ENCODE measurements at regions not wholly inside any gene's neighbourhood (a gene's known extent, or its start where the extent isn't known, plus 50 kb on each side); places are given as distances from the start of the nearest gene placed in this dataset.

DNA sequence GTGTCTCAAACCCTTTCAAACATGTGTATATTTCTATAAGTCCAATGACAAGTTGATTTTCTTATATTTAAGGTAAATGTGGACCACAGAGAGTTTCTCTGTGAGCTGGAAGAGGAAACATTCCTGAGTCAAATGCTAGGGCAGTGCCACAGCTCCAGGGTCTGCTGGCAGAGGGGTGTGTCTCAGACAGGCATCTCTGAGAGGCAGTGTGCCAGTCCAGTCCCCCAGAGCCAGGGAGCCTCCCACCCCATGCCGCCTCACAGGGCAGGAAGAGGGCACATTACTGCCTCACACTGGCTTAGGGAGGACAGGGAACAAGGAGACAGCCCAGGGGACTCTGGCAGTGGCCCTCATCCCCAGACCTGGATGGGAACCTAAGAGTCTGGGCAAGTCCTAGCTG is 120.2 kb downstream of the TENT4A start:
- TF ChIP-seq, protein P1, sequence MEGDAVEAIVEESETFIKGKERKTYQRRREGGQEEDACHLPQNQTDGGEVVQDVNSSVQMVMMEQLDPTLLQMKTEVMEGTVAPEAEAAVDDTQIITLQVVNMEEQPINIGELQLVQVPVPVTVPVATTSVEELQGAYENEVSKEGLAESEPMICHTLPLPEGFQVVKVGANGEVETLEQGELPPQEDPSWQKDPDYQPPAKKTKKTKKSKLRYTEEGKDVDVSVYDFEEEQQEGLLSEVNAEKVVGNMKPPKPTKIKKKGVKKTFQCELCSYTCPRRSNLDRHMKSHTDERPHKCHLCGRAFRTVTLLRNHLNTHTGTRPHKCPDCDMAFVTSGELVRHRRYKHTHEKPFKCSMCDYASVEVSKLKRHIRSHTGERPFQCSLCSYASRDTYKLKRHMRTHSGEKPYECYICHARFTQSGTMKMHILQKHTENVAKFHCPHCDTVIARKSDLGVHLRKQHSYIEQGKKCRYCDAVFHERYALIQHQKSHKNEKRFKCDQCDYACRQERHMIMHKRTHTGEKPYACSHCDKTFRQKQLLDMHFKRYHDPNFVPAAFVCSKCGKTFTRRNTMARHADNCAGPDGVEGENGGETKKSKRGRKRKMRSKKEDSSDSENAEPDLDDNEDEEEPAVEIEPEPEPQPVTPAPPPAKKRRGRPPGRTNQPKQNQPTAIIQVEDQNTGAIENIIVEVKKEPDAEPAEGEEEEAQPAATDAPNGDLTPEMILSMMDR (IDR thresholded peaks at IDR 0.05; ENCODE audit: unreplicated experiment), result no peak
- intact Hi-C loops (cut with micrococcal nuclease), result no loop called here
- Mint-ChIP-seq H3K27ac (ENCODE audit: low read depth, unreplicated experiment) (no peak overlapping the region), H3K36me3 (ENCODE audit: insufficient read depth, unreplicated experiment) (no peaks in the 10 kb centered on the region), H3K4me3 (ENCODE audit: unreplicated experiment) (no peak overlapping the region), H3K4me1 (ENCODE audit: insufficient read depth, unreplicated experiment) (no peaks in the 10 kb centered on the region), H3K9me3 (ENCODE audit: unreplicated experiment) (peaks cover 7% of the 10 kb centered on the region), H3K27me3 (ENCODE audit: insufficient read depth, unreplicated experiment) (peaks cover 10% of the 10 kb centered on the region)
- ChIA-PET CTCF (no interaction called here), POLR2A (interaction anchor here (0.6 kb wide), 1 partner anchor 9 kb away, joined by 4 read pairs; no protein-coding TSS in a partner anchor)
- no peak for DNase-seq (ENCODE audit: unreplicated experiment)
- BruUV-seq (replicated peaks), result no TSS peak

DNA sequence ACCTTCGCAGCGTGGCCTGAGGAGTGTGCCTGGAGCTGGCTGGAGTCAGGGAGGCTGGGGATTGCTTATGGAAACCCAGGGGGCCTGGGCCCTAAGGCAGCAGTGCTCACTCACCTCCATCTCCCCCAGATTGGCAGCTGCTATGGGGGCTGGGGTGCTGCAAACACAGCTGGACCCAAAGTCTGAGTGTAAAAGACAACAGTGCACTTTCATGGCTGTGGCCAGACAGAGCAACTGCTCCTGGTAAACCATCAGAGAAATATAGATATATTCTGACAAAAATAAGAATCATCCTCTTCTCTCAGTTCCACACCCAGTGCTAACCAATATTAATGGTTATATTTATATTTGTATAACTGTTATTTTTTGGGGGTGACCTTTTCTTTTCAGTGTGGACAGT is 123.9 kb downstream of the TENT4A start:
- BruUV-seq (replicated peaks), result no TSS peak

DNA sequence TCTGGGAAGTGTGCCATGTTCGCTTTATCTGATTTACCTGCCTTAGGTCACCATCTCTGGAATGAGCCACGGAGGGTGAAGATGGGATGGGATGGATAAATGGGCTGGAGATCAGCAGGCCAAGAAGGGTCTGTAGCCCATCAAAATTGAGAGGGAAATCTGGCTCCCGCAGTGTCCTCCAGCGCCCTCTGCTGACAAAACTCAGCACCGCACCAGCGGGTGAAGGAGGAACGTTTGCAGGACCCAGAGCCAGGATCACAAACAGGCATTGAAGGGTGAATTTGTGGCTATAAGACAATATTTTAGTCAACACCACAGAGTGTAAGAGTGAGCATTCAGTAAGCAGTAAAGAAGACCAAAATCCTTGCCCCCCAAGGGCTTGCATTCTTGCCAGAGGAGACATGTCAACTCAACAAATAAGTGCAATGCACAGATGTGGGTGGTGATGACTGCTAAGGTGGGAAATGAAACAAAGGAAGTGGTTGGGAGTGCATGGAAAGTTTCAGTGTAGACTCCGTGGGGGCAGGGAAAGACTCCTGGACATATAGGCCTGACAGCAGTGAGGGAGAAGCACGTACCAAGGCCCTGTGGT is 124.4 kb downstream of the TENT4A start:
- Mint-ChIP-seq H3K27ac (ENCODE audit: low read depth, unreplicated experiment) (no peak overlapping the region), H3K27me3 (ENCODE audit: insufficient read depth, unreplicated experiment) (peaks cover 48% of the 10 kb centered on the region), H3K9me3 (ENCODE audit: unreplicated experiment) (no peaks in the 10 kb centered on the region), H3K4me3 (ENCODE audit: unreplicated experiment) (no peak overlapping the region), H3K4me1 (ENCODE audit: insufficient read depth, unreplicated experiment) (no peaks in the 10 kb centered on the region), H3K36me3 (ENCODE audit: insufficient read depth, unreplicated experiment) (no peaks in the 10 kb centered on the region)
- TF ChIP-seq, protein P1 (IDR thresholded peaks at IDR 0.05; ENCODE audit: unreplicated experiment), result peak; percentile 65
- no TSS peak for BruUV-seq (replicated peaks)
- intact Hi-C loops (cut with micrococcal nuclease), result no loop called here
- CTCF ChIA-PET, result interaction anchor here (1.0 to 1.3 kb wide), 2 partner anchors 10 to 17 kb away, joined by 3 to 5 read pairs; no protein-coding TSS in a partner anchor
- peak; percentile 43 for DNase-seq (ENCODE audit: unreplicated experiment)
- POLR2A ChIA-PET, result no interaction called here

More for the DNA sequence above, 123.9 kb downstream of the TENT4A start:
- Mint-ChIP-seq H3K27me3 (ENCODE audit: insufficient read depth, unreplicated experiment) (peaks cover 47% of the 10 kb centered on the region), H3K27ac (ENCODE audit: low read depth, unreplicated experiment) (no peak overlapping the region), H3K4me3 (ENCODE audit: unreplicated experiment) (no peak overlapping the region), H3K9me3 (ENCODE audit: unreplicated experiment) (no peaks in the 10 kb centered on the region), H3K4me1 (ENCODE audit: insufficient read depth, unreplicated experiment) (no peaks in the 10 kb centered on the region), H3K36me3 (ENCODE audit: insufficient read depth, unreplicated experiment) (no peaks in the 10 kb centered on the region)
- TF ChIP-seq, protein P1 (IDR thresholded peaks at IDR 0.05; ENCODE audit: unreplicated experiment), result no peak
- POLR2A ChIA-PET, result no interaction called here
- CTCF ChIA-PET, result interaction anchor here (1.0 to 1.3 kb wide), 2 partner anchors 11 to 17 kb away, joined by 3 to 5 read pairs; no protein-coding TSS in a partner anchor
- no peak for DNase-seq (ENCODE audit: unreplicated experiment)
- intact Hi-C loops (cut with micrococcal nuclease), result no loop called here

DNA sequence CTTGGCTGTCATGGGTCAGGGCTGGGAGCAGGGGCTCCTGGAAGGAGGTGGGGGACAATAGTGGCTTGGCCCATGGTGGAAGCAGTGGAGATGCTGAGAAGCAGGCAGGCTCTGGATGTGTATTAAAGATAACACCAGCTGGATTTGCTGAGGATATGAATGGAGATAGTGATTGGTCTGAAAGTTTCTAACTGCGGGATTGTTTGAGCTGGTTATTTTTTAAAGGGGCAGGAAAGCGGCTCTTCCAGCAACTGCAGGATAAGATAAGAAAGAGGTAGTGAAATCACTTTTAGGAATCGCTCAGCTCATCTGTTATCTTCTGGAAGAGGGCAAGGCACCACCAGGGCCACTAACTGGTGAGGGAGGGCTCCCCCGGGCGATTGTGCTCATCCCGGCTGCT is 125.5 kb downstream of the TENT4A start:
- Mint-ChIP-seq H3K4me3 (ENCODE audit: unreplicated experiment) (no peak overlapping the region), H3K4me1 (ENCODE audit: insufficient read depth, unreplicated experiment) (no peaks in the 10 kb centered on the region), H3K36me3 (ENCODE audit: insufficient read depth, unreplicated experiment) (no peaks in the 10 kb centered on the region), H3K27me3 (ENCODE audit: insufficient read depth, unreplicated experiment) (peaks cover 48% of the 10 kb centered on the region), H3K9me3 (ENCODE audit: unreplicated experiment) (no peaks in the 10 kb centered on the region), H3K27ac (ENCODE audit: low read depth, unreplicated experiment) (no peak overlapping the region)
- DNase-seq (ENCODE audit: unreplicated experiment), result no peak
- CTCF ChIA-PET, result interaction anchor here (0.6 to 1.1 kb wide), 2 partner anchors 71 to 251 kb away, joined by 3 read pairs; no protein-coding TSS in a partner anchor
- POLR2A ChIA-PET, result no interaction called here
- BruUV-seq (replicated peaks), result no TSS peak
- intact Hi-C loops (cut with micrococcal nuclease), result no loop called here
- TF ChIP-seq, protein P1 (IDR thresholded peaks at IDR 0.05; ENCODE audit: unreplicated experiment), result no peak

Measured in MCF 10A (cell line).